Colonic mucosa (tissue), 4 donors: ENCODE measurements at regions not wholly inside any gene's neighbourhood (a gene's known extent, or its start where the extent isn't known, plus 50 kb on each side); places are given as distances from the start of the nearest gene placed in this dataset.

ENCODE experiments used
- DNase-seq: peaks from one replicate; pipeline ENCODE4 v3.0.0-alpha.2; 2020
- H3K27ac ChIP-seq: fragments of 200-600 bp; one replicate; pipeline ENCODE4 v1.8.0; 2021
- H3K27me3 ChIP-seq: fragments of 200-600 bp; one replicate; pipeline ENCODE4 v1.8.0; 2021
- H3K36me3 ChIP-seq: fragments of 200-600 bp; one replicate; pipeline ENCODE4 v1.8.0; 2021
- H3K4me1 ChIP-seq: fragments of 200-600 bp; one replicate; pipeline ENCODE4 v1.8.0; 2021; ENCODE audit warnings: mild to moderate bottlenecking
- H3K4me3 ChIP-seq: fragments of 200-600 bp; one replicate; pipeline ENCODE4 v1.8.0; 2021
- H3K9ac ChIP-seq, 2 donors: one replicate each; pipeline ENCODE4 v1.7.0; 2013; ENCODE audit warnings: control low read depth in 2 of 2, low read depth in 2 of 2, low read length in 2 of 2
- H3K9me3 ChIP-seq: fragments of 200-600 bp; one replicate; pipeline ENCODE4 v1.8.0; 2021
- CTCF ChIP-seq: fragments of 200-600 bp; IDR thresholded peaks from one replicate; pipeline ENCODE4 v1.8.0; 2022; ENCODE audit warnings: antibody characterized with exemption, mild to moderate bottlenecking
- intact Hi-C: fragments of 100-400 bp; cut with DNase I; formaldehyde crosslinking; loops from one replicate; pipeline ENCODE4 v1.14.1; 2022
- donor health status: healthy.
- donor health status: DM: no; HTN: no; CAD: no.
- donor health status: DM: no; HTN: no; CAD: no.

DNA sequence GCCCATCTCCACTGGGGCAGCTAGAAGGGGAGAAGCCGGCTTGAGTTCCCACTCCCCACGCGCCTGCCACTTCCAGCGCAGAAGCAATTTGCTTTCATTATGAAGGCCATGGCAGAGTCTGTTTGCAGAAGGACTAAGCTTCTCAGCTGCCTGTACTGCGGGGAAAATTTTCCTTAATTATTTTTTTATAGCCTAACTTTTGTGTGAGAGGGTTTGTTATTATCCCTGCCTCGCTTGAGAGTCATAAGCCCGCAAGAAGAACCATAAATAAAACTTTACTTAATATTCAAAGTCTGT, 56.0 kb upstream of the DLK1 start:
- Histone ChIP-seq H3K9ac (no peak overlapping the region), H3K4me3 (no peak overlapping the region), H3K9me3 (no peaks in the 10 kb centered on the region), H3K4me1 (peaks cover 3% of the 10 kb centered on the region), H3K27ac (no peak overlapping the region), H3K27me3 (no peaks in the 10 kb centered on the region), H3K36me3 (no peaks in the 10 kb centered on the region)
- intact Hi-C loops: no loop called here
- DNase-seq: no peak
- no peak for TF ChIP-seq CTCF

GRCh38 chr14:100671386-100671901, 55.2 kb upstream of the DLK1 start:
- Histone ChIP-seq H3K4me3 (no peak overlapping the region), H3K27ac (no peak overlapping the region), H3K4me1 (peaks cover 3% of the 10 kb centered on the region), H3K9me3 (no peaks in the 10 kb centered on the region), H3K27me3 (no peaks in the 10 kb centered on the region), H3K36me3 (no peaks in the 10 kb centered on the region), H3K9ac (no peak overlapping the region)
- DNase-seq: no peak
- intact Hi-C loops: no loop called here
- no peak for TF ChIP-seq CTCF

- Histone ChIP-seq H3K9ac (no peak overlapping the region), H3K27ac (no peak overlapping the region), H3K4me1 (peaks cover 8% of the 10 kb centered on the region), H3K27me3 (no peaks in the 10 kb centered on the region), H3K36me3 (no peaks in the 10 kb centered on the region), H3K9me3 (no peaks in the 10 kb centered on the region), H3K4me3 (no peak overlapping the region)
- TF ChIP-seq CTCF: no peak
- DNase-seq: no peak
- intact Hi-C loops: no loop called here
Observed at GRCh38 chr14:100671906-100672305, 54.8 kb upstream of the DLK1 start.

DNA sequence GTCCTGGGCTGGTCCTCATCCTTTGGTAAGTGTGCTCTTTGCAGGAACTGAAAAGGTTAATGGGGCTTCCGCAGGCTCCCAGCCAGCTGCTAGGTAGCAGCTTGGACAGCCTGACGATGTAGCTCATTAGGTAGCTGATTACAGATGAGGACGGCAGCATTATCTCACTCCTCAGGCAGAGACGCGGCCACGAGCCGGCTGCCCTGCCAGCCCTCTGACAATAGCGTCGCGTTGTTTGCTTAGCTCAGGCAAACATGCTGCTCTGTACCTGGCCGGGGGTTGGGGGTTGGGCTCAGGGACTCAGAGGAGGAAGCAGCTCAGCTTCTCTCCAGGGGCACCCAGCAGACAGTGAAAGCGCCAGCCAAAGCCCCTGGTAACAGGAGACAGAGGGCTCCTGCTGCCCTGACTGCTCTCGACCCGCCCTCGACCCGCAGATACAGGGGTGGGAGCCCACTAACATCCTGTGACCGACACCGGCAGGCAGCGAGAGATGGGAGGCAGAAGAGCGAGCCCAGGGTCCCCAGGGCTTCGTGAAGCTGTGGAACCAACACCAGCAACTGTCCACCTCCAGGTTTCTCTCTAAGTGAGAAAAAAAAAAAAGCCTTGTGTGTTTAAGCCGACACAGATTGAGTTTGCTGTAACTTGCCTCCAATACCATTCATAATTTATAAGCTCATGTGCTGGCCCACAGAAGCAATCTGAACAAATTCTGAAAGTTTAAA, 53.4 kb upstream of the DLK1 start:
- no peak for TF ChIP-seq CTCF
- Histone ChIP-seq H3K9me3 (no peaks in the 10 kb centered on the region), H3K4me3 (no peak overlapping the region), H3K4me1 (peaks cover 13% of the 10 kb centered on the region), H3K36me3 (no peaks in the 10 kb centered on the region), H3K27ac (no peak overlapping the region), H3K27me3 (no peaks in the 10 kb centered on the region), H3K9ac (peak overlapping the region in 1 of 2 donors; percentile 60)
- peak; percentile 85 for DNase-seq
- intact Hi-C loops: no loop called here

GRCh38 chr14:100673807-100674154, 52.9 kb upstream of the DLK1 start:
- Histone ChIP-seq H3K36me3 (no peaks in the 10 kb centered on the region), H3K27ac (no peak overlapping the region), H3K27me3 (no peaks in the 10 kb centered on the region), H3K9ac (peak overlapping the region in 1 of 2 donors; percentile 60), H3K9me3 (no peaks in the 10 kb centered on the region), H3K4me3 (no peak overlapping the region), H3K4me1 (peaks cover 13% of the 10 kb centered on the region)
- TF ChIP-seq CTCF: no peak
- DNase-seq: no peak
- intact Hi-C loops: no loop called here
